GM23338 (cell line): ENCODE measurements at regions not wholly inside any gene's neighbourhood (a gene's known extent, or its start where the extent isn't known, plus 50 kb on each side); places are given as distances from the start of the nearest gene placed in this dataset.
"Not testable (repeated sequence)": the region's sequence is repeated elsewhere in the genome, so short reads cannot be mapped to it uniquely, and the experiment has no call there.

Experiments used
- ATAC-seq: fragments of 200-7000 bp; cut with Tn5 transposase; 3 replicates; pipeline ENCODE4 v1.9.1; 2020
- DNase-seq: peaks from one replicate; pipeline ENCODE4 v3.0.0-alpha.2; 2015; ENCODE audit warnings: low spot score
- H2AFZ ChIP-seq: fragments of 200-600 bp; sonication (generic); 2 replicates; pipeline ENCODE4 v1.8.0; 2016; ENCODE audit warnings: antibody characterized with exemption, mild to moderate bottlenecking, moderate library complexity
- H3F3A ChIP-seq: fragments of 200-600 bp; sonication (generic); replicated peaks from 2 replicates; pipeline ENCODE4 v1.8.0; 2017; ENCODE audit warnings: antibody characterized with exemption, mixed run types, low read depth
- H3K27ac ChIP-seq: fragments of 200-600 bp; sonication (generic); 2 replicates; pipeline ENCODE4 v1.6.1; 2016; ENCODE audit warnings: low read depth
- H3K27me3 ChIP-seq: fragments of 200-600 bp; sonication (generic); 2 replicates; pipeline ENCODE4 v1.8.0; 2016; ENCODE audit warnings: mild to moderate bottlenecking, mixed run types, moderate library complexity; ENCODE audit not compliant: insufficient read depth
- H3K36me3 ChIP-seq: fragments of 200-600 bp; sonication (generic); 2 replicates; pipeline ENCODE4 v1.8.0; 2016; ENCODE audit warnings: mild to moderate bottlenecking; ENCODE audit not compliant: insufficient read depth
- H3K4me1 ChIP-seq: fragments of 200-600 bp; sonication (generic); 2 replicates; pipeline ENCODE4 v1.8.0; 2016; ENCODE audit warnings: mild to moderate bottlenecking, moderate library complexity; ENCODE audit not compliant: insufficient read depth
- H3K4me2 ChIP-seq: fragments of 200-600 bp; sonication (generic); 2 replicates; pipeline ENCODE4 v1.7.1; 2017; ENCODE audit warnings: mixed run types
- H3K4me3 ChIP-seq: fragments of 200-600 bp; sonication (generic); 2 replicates; pipeline ENCODE4 v1.6.1; 2016; ENCODE audit warnings: mixed run types
- H3K79me2 ChIP-seq: fragments of 200-600 bp; sonication (generic); replicated peaks from 2 replicates; pipeline ENCODE4 v1.8.0; 2017; ENCODE audit warnings: mild to moderate bottlenecking; ENCODE audit not compliant: insufficient read depth
- H3K9me2 ChIP-seq: fragments of 200-600 bp; sonication (generic); 2 replicates; pipeline ENCODE4 v1.8.0; 2017; ENCODE audit not compliant: insufficient read depth
- H4K20me1 ChIP-seq: fragments of 200-600 bp; sonication (generic); replicated peaks from 2 replicates; pipeline ENCODE4 v1.8.0; 2017; ENCODE audit warnings: mild to moderate bottlenecking; ENCODE audit not compliant: insufficient read depth
- H3K27ac Mint-ChIP-seq: 2 replicates; pipeline ENCODE4 v1.8.0; 2020; ENCODE audit warnings: inconsistent platforms, mild to moderate bottlenecking, moderate library complexity, mixed read lengths
- H3K27me3 Mint-ChIP-seq: 3 replicates; pipeline ENCODE4 v1.8.0; 2022; ENCODE audit warnings: low read depth, mild to moderate bottlenecking, moderate library complexity, mixed read lengths, inconsistent platforms; ENCODE audit not compliant: insufficient read depth, poor library complexity
- H3K36me3 Mint-ChIP-seq: 3 replicates; pipeline ENCODE4 v1.8.0; 2021; ENCODE audit warnings: low read depth, mild to moderate bottlenecking, inconsistent platforms, moderate library complexity, mixed read lengths
- H3K4me1 Mint-ChIP-seq: 3 replicates; pipeline ENCODE4 v1.8.0; 2020; ENCODE audit warnings: mild to moderate bottlenecking, inconsistent platforms, mixed read lengths
- H3K4me3 Mint-ChIP-seq: 3 replicates; pipeline ENCODE4 v1.8.0; 2021; ENCODE audit warnings: moderate library complexity, mild to moderate bottlenecking, inconsistent platforms, mixed read lengths
- H3K9me3 Mint-ChIP-seq: 3 replicates; pipeline ENCODE4 v1.8.0; 2020; ENCODE audit warnings: moderate library complexity, mild to moderate bottlenecking, inconsistent platforms, mixed read lengths
- CREB1 ChIP-seq: fragments of 250-450 bp; sonication (Bioruptor Pico); IDR thresholded peaks from 2 replicates; pipeline ENCODE4 v1.5.0; 2020; ENCODE audit warnings: low read depth, mild to moderate bottlenecking, moderate library complexity
- CTCF ChIP-seq, 2 experiments: fragments of 200-600 bp in 1 of 2; sonication (generic) in 1 of 2; conservative IDR thresholded peaks; 2 replicates each; pipeline versions ENCODE4 v1.5.1 to v1.6.1; 2016 to 2017; ENCODE audit warnings: antibody characterized with exemption in 2 of 2, low read depth in 2 of 2, mild to moderate bottlenecking in 2 of 2, moderate library complexity in 1 of 2
- ETS1 ChIP-seq: IDR thresholded peaks from 2 replicates; pipeline ENCODE4 v1.6.1; 2016; ENCODE audit warnings: antibody characterized with exemption
- EZH2 ChIP-seq: fragments of 200-600 bp; sonication (generic); IDR thresholded peaks from one replicate; pipeline ENCODE4 v1.8.0; 2017; ENCODE audit warnings: antibody characterized with exemption, mild to moderate bottlenecking, low read depth; ENCODE audit not compliant: unreplicated experiment
- NANOG ChIP-seq: IDR thresholded peaks from 2 replicates; pipeline ENCODE4 v1.6.1; 2016; ENCODE audit warnings: antibody characterized with exemption, borderline replicate concordance
- REST ChIP-seq: IDR thresholded peaks from one replicate; pipeline ENCODE4 v1.6.1; 2018; ENCODE audit warnings: antibody characterized with exemption; ENCODE audit not compliant: unreplicated experiment
- STAT1 ChIP-seq: IDR thresholded peaks from one replicate; pipeline ENCODE4 v1.6.1; 2016; ENCODE audit warnings: antibody characterized with exemption; ENCODE audit not compliant: unreplicated experiment
- ZNF114 ChIP-seq: fragments of 250-450 bp; sonication (Bioruptor Pico); IDR thresholded peaks from 2 replicates; pipeline ENCODE4 v1.5.0; 2020; ENCODE audit warnings: mild to moderate bottlenecking, moderate library complexity
- ZNF331 ChIP-seq: fragments of 250-450 bp; sonication (Bioruptor Pico); IDR thresholded peaks from 2 replicates; pipeline ENCODE4 v1.5.0; 2020; ENCODE audit warnings: low read depth, mild to moderate bottlenecking, moderate library complexity
- ZNF462 ChIP-seq: fragments of 250-450 bp; sonication (Bioruptor Pico); IDR thresholded peaks from 2 replicates; pipeline ENCODE4 v1.5.0; 2020; ENCODE audit warnings: mild to moderate bottlenecking, moderate library complexity

GRCh38 chr3:162411556-162411955 is 914.9 kb downstream of the OTOL1 start:
- H3K4me2 ChIP-seq, H3K4me3 Mint-ChIP-seq, H3K36me3 Mint-ChIP-seq, H4K20me1 ChIP-seq, H3K27ac ChIP-seq, H3F3A ChIP-seq, H3K9me3 Mint-ChIP-seq, H3K79me2 ChIP-seq, H3K27me3 ChIP-seq, DNase-seq, H3K4me1 Mint-ChIP-seq, H3K27ac Mint-ChIP-seq, H3K36me3 ChIP-seq, H3K27me3 Mint-ChIP-seq, ATAC-seq, H3K4me3 ChIP-seq, H3K4me1 ChIP-seq, H2AFZ ChIP-seq, H3K9me2 ChIP-seq: not testable (repeated sequence)

GRCh38 chr3:162421721-162422120 is 925.1 kb downstream of the OTOL1 start:
- Histone ChIP-seq H3K27ac (no peak overlapping the region), H3F3A (no peaks in the 10 kb centered on the region), H3K36me3 (no peaks in the 10 kb centered on the region), H3K4me2 (no peak overlapping the region), H3K79me2 (no peaks in the 10 kb centered on the region), H3K4me1 (no peaks in the 10 kb centered on the region), H4K20me1 (no peaks in the 10 kb centered on the region), H3K4me3 (no peak overlapping the region), H3K9me2 (no peaks in the 10 kb centered on the region), H3K27me3 (no peaks in the 10 kb centered on the region), H2AFZ (no peak overlapping the region)
- ATAC-seq, result no peak
- DNase-seq, result no peak
- no peaks in the 10 kb centered on the region for H3K9me3 Mint-ChIP-seq
- H3K4me3 Mint-ChIP-seq, result no peak overlapping the region
- H3K27me3 Mint-ChIP-seq, result no peaks in the 10 kb centered on the region
- H3K4me1 Mint-ChIP-seq, result no peaks in the 10 kb centered on the region
- no peaks in the 10 kb centered on the region; the same call in 2 of the 3 replicates for H3K36me3 Mint-ChIP-seq
- no peak overlapping the region for H3K27ac Mint-ChIP-seq
- no peak for TF ChIP-seq ZNF331 (CRISPR knock-in tag)
- TF ChIP-seq ETS1, result no peak
- no peak for TF ChIP-seq ZNF462 (CRISPR knock-in tag)
- TF ChIP-seq CTCF (conservative IDR thresholded peaks at IDR 0.05; ENCODE audit: low read depth in 2 of 2), result no peak
- TF ChIP-seq CREB1, result no peak
- TF ChIP-seq NANOG, result no peak
- TF ChIP-seq STAT1, result no peak
- TF ChIP-seq REST, result no peak
- no peak for TF ChIP-seq EZH2
- no peak for TF ChIP-seq ZNF114 (CRISPR knock-in tag)
